Upper lobe of left lung (tissue), 6 donors: ENCODE measurements at regions not wholly inside any gene's neighbourhood (a gene's known extent, or its start where the extent isn't known, plus 50 kb on each side); places are given as distances from the start of the nearest gene placed in this dataset.

Source experiments
- ATAC-seq, 2 donors: fragments of 200-7000 bp; cut with Tn5 transposase; one replicate each; pipeline ENCODE4 v1.9.1; 2022; ENCODE audit warnings: mild to moderate bottlenecking in 2 of 2, moderate library complexity in 2 of 2; ENCODE audit not compliant: low FRiP score in 2 of 2
- DNase-seq, 2 donors: peaks; one replicate each; pipeline ENCODE4 v3.0.0-alpha.2; 2019 to 2020
- H3K27ac ChIP-seq, 4 donors: fragments of 200-600 bp; sonication (generic); one replicate each; pipeline ENCODE4 v1.5.1; 2016 to 2019
- H3K27me3 ChIP-seq, 4 donors: fragments of 200-600 bp; sonication (generic); one replicate each; pipeline ENCODE4 v1.5.1; 2017 to 2019
- H3K36me3 ChIP-seq, 4 donors: fragments of 200-600 bp; sonication (generic); one replicate each; pipeline ENCODE4 v1.5.1; 2016 to 2019
- H3K4me1 ChIP-seq, 4 donors: fragments of 200-600 bp; sonication (generic); one replicate each; pipeline ENCODE4 v1.5.1; 2018 to 2019
- H3K4me3 ChIP-seq, 4 donors: fragments of 200-600 bp; sonication (generic); one replicate each; pipeline ENCODE4 v1.5.1; 2017 to 2019; ENCODE audit warnings: mild to moderate bottlenecking in 2 of 4, moderate library complexity in 1 of 4
- H3K9me3 ChIP-seq, 4 donors: fragments of 200-600 bp; sonication (generic); one replicate each; pipeline ENCODE4 v1.5.1; 2018 to 2019
- CTCF ChIP-seq, 6 experiments: fragments of 450-650 bp in 4 of 6; fragments of 200-600 bp in 2 of 6; sonication (generic) in 2 of 6; IDR thresholded peaks; one replicate each; pipeline ENCODE4 v1.5.1; 2016 to 2019; ENCODE audit warnings: antibody characterized with exemption in 6 of 6
- EP300 ChIP-seq, 4 donors: sonication (generic); formaldehyde crosslinking; IDR thresholded peaks; one replicate each; pipeline ENCODE4 v1.5.1; 2017; ENCODE audit warnings: antibody characterized with exemption in 4 of 4, control low read depth in 2 of 4
- POLR2A ChIP-seq, 4 donors: fragments of 450-650 bp; IDR thresholded peaks; one replicate each; pipeline ENCODE4 v1.5.1; 2016 to 2017; ENCODE audit warnings: antibody characterized with exemption in 4 of 4, mild to moderate bottlenecking in 2 of 4
- POLR2AphosphoS5 ChIP-seq, 2 donors: sonication (generic); formaldehyde crosslinking; IDR thresholded peaks; one replicate each; pipeline ENCODE4 v1.5.1; 2017; ENCODE audit warnings: antibody characterized with exemption in 2 of 2
- WGBS, 2 donors: methylation state at CpG; one replicate each; pipeline ENCODE4 v1.1.5; 2017 to 2018; 5-methylcytosine and 5-hydroxymethylcytosine counted together
- donor health status: DM: no; HTN: no; CAD: no; lungs with moderate emphysema.
- donor health status: DM: no; HTN: yes; CAD: no; lungs with severe emphysema.

- Histone ChIP-seq H3K4me1 (no peaks in the 10 kb centered on the region), H3K27me3 (no peaks in the 10 kb centered on the region), H3K27ac (no peak overlapping the region), H3K9me3 (no peaks in the 10 kb centered on the region), H3K4me3 (no peak overlapping the region), H3K36me3 (no peaks in the 10 kb centered on the region)
- DNase-seq (no peak), ATAC-seq (no peak)
- TF ChIP-seq EP300 (IDR thresholded peaks at IDR 0.05) (no peak), POLR2A (IDR thresholded peaks at IDR 0.05) (no peak), POLR2AphosphoS5 (IDR thresholded peaks at IDR 0.05) (no peak), CTCF (IDR thresholded peaks at IDR 0.05) (no peak)
- 42 to 62% methylated on average over 1 of the region's 1 CpG for WGBS, 2 donors
Observed at GRCh38 chr18:27263369-27263768, 78.3 kb upstream of the CHST9 start.

- no peak for TF ChIP-seq POLR2A (IDR thresholded peaks at IDR 0.05)
- no peak for TF ChIP-seq CTCF (IDR thresholded peaks at IDR 0.05)
- TF ChIP-seq EP300 (IDR thresholded peaks at IDR 0.05): no peak
- TF ChIP-seq POLR2AphosphoS5 (IDR thresholded peaks at IDR 0.05): no peak
- H3K36me3 ChIP-seq: no peaks in the 10 kb centered on the region
Observed at GRCh38 chr18:27261769-27262549, 76.9 kb upstream of the CHST9 start.

GRCh38 chr18:27253571-27253970 lies 68.5 kb upstream of the CHST9 start:
- ATAC-seq: no peak
- Histone ChIP-seq H3K4me3 (no peak overlapping the region), H3K27ac (no peak overlapping the region), H3K36me3 (no peaks in the 10 kb centered on the region), H3K27me3 (no peaks in the 10 kb centered on the region), H3K9me3 (no peaks in the 10 kb centered on the region), H3K4me1 (no peaks in the 10 kb centered on the region)
- whole genome bisulfite sequencing, 2 donors: 71% methylated on average over 1 of the region's 1 CpG
- TF ChIP-seq EP300 (IDR thresholded peaks at IDR 0.05) (no peak), POLR2A (IDR thresholded peaks at IDR 0.05) (no peak), POLR2AphosphoS5 (IDR thresholded peaks at IDR 0.05) (no peak), CTCF (IDR thresholded peaks at IDR 0.05) (no peak)
- DNase-seq: no peak

More at GRCh38 chr18:27261769-27262549, 76.9 kb upstream of the CHST9 start:
- Histone ChIP-seq H3K9me3 (no peaks in the 10 kb centered on the region), H3K27me3 (no peaks in the 10 kb centered on the region), H3K4me3 (no peak overlapping the region), H3K4me1 (no peaks in the 10 kb centered on the region), H3K27ac (no peak overlapping the region)
- no peak for ATAC-seq
- no peak for DNase-seq

- 78 to 81% methylated on average over 2 of the region's 2 CpGs for WGBS, 2 donors
- Histone ChIP-seq H3K9me3 (no peaks in the 10 kb centered on the region), H3K4me3 (no peak overlapping the region), H3K27ac (no peak overlapping the region), H3K36me3 (no peaks in the 10 kb centered on the region), H3K4me1 (no peaks in the 10 kb centered on the region), H3K27me3 (no peaks in the 10 kb centered on the region)
- no peak for DNase-seq
- ATAC-seq: no peak
- TF ChIP-seq EP300 (IDR thresholded peaks at IDR 0.05): no peak
- TF ChIP-seq CTCF (IDR thresholded peaks at IDR 0.05): no peak
- TF ChIP-seq POLR2A (IDR thresholded peaks at IDR 0.05): no peak
Observed at GRCh38 chr18:27250471-27250870, 65.4 kb upstream of the CHST9 start.

- H3K4me3 ChIP-seq: no peak overlapping the region
- H3K36me3 ChIP-seq: no peaks in the 10 kb centered on the region
- no peak for TF ChIP-seq EP300 (IDR thresholded peaks at IDR 0.05)
- TF ChIP-seq POLR2AphosphoS5 (IDR thresholded peaks at IDR 0.05): no peak
- no peak for TF ChIP-seq POLR2A (IDR thresholded peaks at IDR 0.05)
- TF ChIP-seq CTCF (IDR thresholded peaks at IDR 0.05): no peak
- no peak for DNase-seq
- H3K9me3 ChIP-seq: no peaks in the 10 kb centered on the region
- no peak for ATAC-seq
- H3K4me1 ChIP-seq: no peaks in the 10 kb centered on the region
- no peaks in the 10 kb centered on the region for H3K27me3 ChIP-seq
- H3K27ac ChIP-seq: no peak overlapping the region
- 55 to 79% methylated on average over 1 of the region's 1 CpG for WGBS, 2 donors
Observed at GRCh38 chr18:27249933-27250332, 64.8 kb upstream of the CHST9 start.
